NCI-H187 treated with DMSO at 0.1 percent for 48 hours (cell line): ENCODE measurements at regions not wholly inside any gene's neighbourhood (a gene's known extent, or its start where the extent isn't known, plus 50 kb on each side); places are given as distances from the start of the nearest gene placed in this dataset.

Experiments used
- DNase-seq: peaks from one replicate; lab custom pipeline; 2025; lab: John Stamatoyannopoulos, UW

GRCh38 chr3:31224936-31225335 lies 307.8 kb upstream of the STT3B start:
- no peak for DNase-seq

GRCh38 chr3:31225923-31226322 lies 306.8 kb upstream of the STT3B start:
- DNase-seq = no peak

- no peak for DNase-seq
Measured at GRCh38 chr3:31226346-31226745, 306.4 kb upstream of the STT3B start.

- DNase-seq = no peak
Measured at GRCh38 chr3:31227131-31227562, 305.6 kb upstream of the STT3B start.

GRCh38 chr3:31230425-31231223 lies 302.1 kb upstream of the STT3B start:
- no peak for DNase-seq

GRCh38 chr3:31232055-31233025 lies 300.4 kb upstream of the STT3B start:
- no peak for DNase-seq

GRCh38 chr3:31234145-31234544 lies 298.6 kb upstream of the STT3B start:
- DNase-seq = no peak

GRCh38 chr3:31235062-31235700 lies 297.5 kb upstream of the STT3B start:
- no peak for DNase-seq

GRCh38 chr3:31237887-31238286 lies 294.8 kb upstream of the STT3B start:
- no peak for DNase-seq

GRCh38 chr3:31240013-31240412 lies 292.7 kb upstream of the STT3B start:
- no peak for DNase-seq

- DNase-seq = no peak
Measured at GRCh38 chr3:31240466-31240865, 292.3 kb upstream of the STT3B start.

GRCh38 chr3:31240874-31241273 lies 291.9 kb upstream of the STT3B start:
- DNase-seq = no peak

GRCh38 chr3:31241533-31241932 lies 291.2 kb upstream of the STT3B start:
- DNase-seq = no peak

GRCh38 chr3:31242026-31242960 lies 290.4 kb upstream of the STT3B start:
- no peak for DNase-seq

GRCh38 chr3:31244929-31245817 lies 287.6 kb upstream of the STT3B start:
- DNase-seq = no peak

GRCh38 chr3:31246293-31247062 lies 286.2 kb upstream of the STT3B start:
- no peak for DNase-seq

- no peak for DNase-seq
Measured at GRCh38 chr3:31247063-31247447, 285.7 kb upstream of the STT3B start.

- no peak for DNase-seq
Measured at GRCh38 chr3:31247850-31248562, 284.7 kb upstream of the STT3B start.

- no peak for DNase-seq
Measured at GRCh38 chr3:31248563-31248992, 284.1 kb upstream of the STT3B start.
